GM21367 (cell line): ENCODE measurements at regions not wholly inside any gene's neighbourhood (a gene's known extent, or its start where the extent isn't known, plus 50 kb on each side); places are given as distances from the start of the nearest gene placed in this dataset.
"Not testable (repeated sequence)": the region's sequence is repeated elsewhere in the genome, so short reads cannot be mapped to it uniquely, and the experiment has no call there.

Experiments used
- ATAC-seq: cut with Tn5 transposase; IDR thresholded peaks from one replicate; pipeline ENCODE4 v1.9.1; 2021; ENCODE audit not compliant: unreplicated experiment

- ATAC-seq, result no peak
These were observed 53.7 kb upstream of the OTOGL start for GRCh38 chr12:80045594-80045993.

- ATAC-seq, result no peak
These were observed 54.7 kb upstream of the OTOGL start for GRCh38 chr12:80044694-80045046.

- no peak for ATAC-seq
These were observed 57.6 kb upstream of the OTOGL start for GRCh38 chr12:80041692-80042091.

- ATAC-seq, result no peak
These were observed 58.3 kb upstream of the OTOGL start for GRCh38 chr12:80041071-80041470.

- no peak for ATAC-seq
These were observed 59.1 kb upstream of the OTOGL start for GRCh38 chr12:80040075-80040738.

- no peak for ATAC-seq
These were observed 61.2 kb upstream of the OTOGL start for GRCh38 chr12:80038062-80038560.

- ATAC-seq, result no peak
These were observed 65.9 kb upstream of the OTOGL start for GRCh38 chr12:80033448-80033847.

- no peak for ATAC-seq
These were observed 66.4 kb upstream of the OTOGL start for GRCh38 chr12:80032946-80033345.

- no peak for ATAC-seq
These were observed 68.1 kb upstream of the OTOGL start for GRCh38 chr12:80031229-80031628.

- ATAC-seq, result no peak
These were observed 73.7 kb upstream of the OTOGL start for GRCh38 chr12:80025638-80026037.

- no peak for ATAC-seq
These were observed 79.6 kb upstream of the OTOGL start for GRCh38 chr12:80019691-80020090.

- ATAC-seq, result no peak
These were observed 81.2 kb upstream of the OTOGL start for GRCh38 chr12:80018119-80018518.

- no peak for ATAC-seq
These were observed 82.0 kb upstream of the OTOGL start for GRCh38 chr12:80017261-80017870.

- ATAC-seq, result no peak
These were observed 81.8 kb upstream of the PPP1R12A start for GRCh38 chr12:80016684-80017083.

GRCh38 chr12:80015660-80016059, 80.8 kb upstream of the PPP1R12A start:
- ATAC-seq, result no peak

- not testable (repeated sequence) for ATAC-seq
These were observed 68.8 kb upstream of the PPP1R12A start for GRCh38 chr12:80003744-80004143.

GRCh38 chr12:80001562-80001961, 66.7 kb upstream of the PPP1R12A start:
- ATAC-seq, result no peak

- no peak for ATAC-seq
These were observed 65.9 kb upstream of the PPP1R12A start for GRCh38 chr12:80000831-80001230.

GRCh38 chr12:79998554-79998953, 63.7 kb upstream of the PPP1R12A start:
- no peak for ATAC-seq

GRCh38 chr12:79997096-79997791, 62.3 kb upstream of the PPP1R12A start:
- peak; percentile 100 for ATAC-seq

- ATAC-seq, result not testable (repeated sequence)
These were observed 60.6 kb upstream of the PPP1R12A start for GRCh38 chr12:79995385-79996084.
